ENCODE measurements at regions not wholly inside any gene's neighbourhood (a gene's known extent, or its start where the extent isn't known, plus 50 kb on each side); places are given as distances from the start of the nearest gene placed in this dataset.

- DNase-seq (no peak), ATAC-seq (ENCODE audit: low read depth) (no peak)
- H3K27ac Mint-ChIP-seq: no peak overlapping the region
- no peaks in the 10 kb centered on the region for H3K79me2 ChIP-seq (ENCODE audit: control insufficient read depth, insufficient read depth, low read length)
- H3K4me3 Mint-ChIP-seq: no peak overlapping the region
- no CpG with 5 or more reads among the region's 1 CpG for WGBS (ENCODE audit: insufficient coverage)
- H3K4me1 Mint-ChIP-seq: no peaks in the 10 kb centered on the region
- no peak overlapping the region for H3K9ac ChIP-seq (ENCODE audit: low read length)
- no peaks in the 10 kb centered on the region for H3K9me3 ChIP-seq (ENCODE audit: control extremely low read depth in 1 of 3, control insufficient read depth in 2 of 3, insufficient read depth in 1 of 3, low read length in 2 of 3)
- no peaks in the 10 kb centered on the region for H3K4me1 ChIP-seq (ENCODE audit: control insufficient read depth in 2 of 2, insufficient read depth in 2 of 2, low read length in 2 of 2)
- ChIA-PET POLR2A (no interaction called here), CTCF (no interaction called here)
- no peak for TF ChIP-seq CTCF (IDR thresholded peaks at IDR 0.05)
- no peaks in the 10 kb centered on the region for H3K9me3 Mint-ChIP-seq (ENCODE audit: insufficient read depth)
- no peaks in the 10 kb centered on the region for H4K20me1 ChIP-seq (ENCODE audit: control insufficient read depth, insufficient read depth, low read length, poor library complexity, severe bottlenecking)
- H3K27me3 ChIP-seq (replicated peaks in 1 of 4; ENCODE audit: control extremely low read depth in 1 of 4, control insufficient read depth in 3 of 4, insufficient read depth in 4 of 4, low read length in 3 of 4): no peaks in the 10 kb centered on the region
- no peaks in the 10 kb centered on the region for H3K27me3 Mint-ChIP-seq
- no peak overlapping the region for H3K27ac ChIP-seq (ENCODE audit: low read length in 2 of 2)
- no peak overlapping the region for H3K4me2 ChIP-seq (replicated peaks; ENCODE audit: low read depth, low read length, poor library complexity, severe bottlenecking)
- intact Hi-C loops (cut with micrococcal nuclease): no loop called here
- H3K36me3 ChIP-seq (replicated peaks in 1 of 2; ENCODE audit: control extremely low read depth in 1 of 2, control insufficient read depth in 1 of 2, extremely low read depth in 1 of 2, insufficient read depth in 2 of 2, low read length in 1 of 2): no peaks in the 10 kb centered on the region
- H2AFZ ChIP-seq (ENCODE audit: insufficient read depth, low read depth, low read length, poor library complexity, severe bottlenecking): no peak overlapping the region
- H3K4me3 ChIP-seq (ENCODE audit: control extremely low read depth in 1 of 5, extremely low read depth in 1 of 5, insufficient read depth in 1 of 5, low read depth in 2 of 5, low read length in 4 of 5): no peak overlapping the region
These were observed 390.7 kb downstream of the LRATD1 start for GRCh38 chr2:15023221-15023620.

GRCh38 chr2:15028406-15028805 lies 395.9 kb downstream of the LRATD1 start:
- H3K9me3 Mint-ChIP-seq (ENCODE audit: insufficient read depth): no peaks in the 10 kb centered on the region
- H3K4me3 Mint-ChIP-seq: no peak overlapping the region
- no peaks in the 10 kb centered on the region for H3K36me3 ChIP-seq (replicated peaks in 1 of 2; ENCODE audit: control extremely low read depth in 1 of 2, control insufficient read depth in 1 of 2, extremely low read depth in 1 of 2, insufficient read depth in 2 of 2, low read length in 1 of 2)
- 75% methylated on average over 2 of the region's 2 CpGs for WGBS (ENCODE audit: insufficient coverage)
- ChIA-PET POLR2A (no interaction called here), CTCF (no interaction called here)
- H3K9ac ChIP-seq (ENCODE audit: low read length): no peak overlapping the region
- H2AFZ ChIP-seq (ENCODE audit: insufficient read depth, low read depth, low read length, poor library complexity, severe bottlenecking): no peak overlapping the region
- H4K20me1 ChIP-seq (ENCODE audit: control insufficient read depth, insufficient read depth, low read length, poor library complexity, severe bottlenecking): no peaks in the 10 kb centered on the region
- H3K4me2 ChIP-seq (replicated peaks; ENCODE audit: low read depth, low read length, poor library complexity, severe bottlenecking): no peak overlapping the region
- no peak overlapping the region for H3K4me3 ChIP-seq (ENCODE audit: control extremely low read depth in 1 of 5, extremely low read depth in 1 of 5, insufficient read depth in 1 of 5, low read depth in 2 of 5, low read length in 4 of 5)
- no peak overlapping the region for H3K27ac ChIP-seq (ENCODE audit: low read length in 2 of 2)
- no peak for DNase-seq
- H3K4me1 Mint-ChIP-seq: no peaks in the 10 kb centered on the region
- H3K79me2 ChIP-seq (ENCODE audit: control insufficient read depth, insufficient read depth, low read length): no peaks in the 10 kb centered on the region
- TF ChIP-seq CTCF (IDR thresholded peaks at IDR 0.05) (no peak), EZH2 (IDR thresholded peaks at IDR 0.05; ENCODE audit: borderline replicate concordance, insufficient read depth, low read depth, low read length, poor library complexity, severe bottlenecking) (no peak)
- no peak for ATAC-seq (ENCODE audit: low read depth)
- H3K4me1 ChIP-seq (ENCODE audit: control insufficient read depth in 2 of 2, insufficient read depth in 2 of 2, low read length in 2 of 2): no peaks in the 10 kb centered on the region
- H3K27me3 Mint-ChIP-seq: peaks cover 18% of the 10 kb centered on the region
- H3K9me3 ChIP-seq (ENCODE audit: control extremely low read depth in 1 of 3, control insufficient read depth in 2 of 3, insufficient read depth in 1 of 3, low read length in 2 of 3): no peaks in the 10 kb centered on the region
- H3K27me3 ChIP-seq (replicated peaks in 1 of 4; ENCODE audit: control extremely low read depth in 1 of 4, control insufficient read depth in 3 of 4, insufficient read depth in 4 of 4, low read length in 3 of 4): no peaks in the 10 kb centered on the region
- intact Hi-C loops (cut with micrococcal nuclease): no loop called here
- no peak overlapping the region for H3K27ac Mint-ChIP-seq

Data from B cell (primary cell).